GM23248 (cell line): ENCODE measurements at regions not wholly inside any gene's neighbourhood (a gene's known extent, or its start where the extent isn't known, plus 50 kb on each side); places are given as distances from the start of the nearest gene placed in this dataset.

Experiments
- EZH2 ChIP-seq: fragments of 200-600 bp; sonication (generic); IDR thresholded peaks from 2 replicates; pipeline ENCODE4 v1.6.1; 2018; ENCODE audit warnings: antibody characterized with exemption, mild to moderate bottlenecking; ENCODE audit not compliant: insufficient read depth, poor library complexity, severe bottlenecking
- EZH2phosphoT487 ChIP-seq: fragments of 200-600 bp; sonication (generic); IDR thresholded peaks from 2 replicates; pipeline ENCODE4 v1.6.1; 2018; ENCODE audit warnings: antibody characterized with exemption, moderate library complexity, mild to moderate bottlenecking, low read depth; ENCODE audit not compliant: insufficient read depth

- TF ChIP-seq EZH2phosphoT487 (no peak), EZH2 (no peak)
Measured at GRCh38 chr14:86938320-86938719, 1054.7 kb downstream of the GALC start.
